ENCODE measurements at regions not wholly inside any gene's neighbourhood (a gene's known extent, or its start where the extent isn't known, plus 50 kb on each side); places are given as distances from the start of the nearest gene placed in this dataset.
"Not testable (repeated sequence)": the region's sequence is repeated elsewhere in the genome, so short reads cannot be mapped to it uniquely, and the experiment has no call there.

- DNase-seq = no peak
These were observed 223.4 kb downstream of the SEC23IP start for GRCh38 chr10:120115959-120116358.

DNA sequence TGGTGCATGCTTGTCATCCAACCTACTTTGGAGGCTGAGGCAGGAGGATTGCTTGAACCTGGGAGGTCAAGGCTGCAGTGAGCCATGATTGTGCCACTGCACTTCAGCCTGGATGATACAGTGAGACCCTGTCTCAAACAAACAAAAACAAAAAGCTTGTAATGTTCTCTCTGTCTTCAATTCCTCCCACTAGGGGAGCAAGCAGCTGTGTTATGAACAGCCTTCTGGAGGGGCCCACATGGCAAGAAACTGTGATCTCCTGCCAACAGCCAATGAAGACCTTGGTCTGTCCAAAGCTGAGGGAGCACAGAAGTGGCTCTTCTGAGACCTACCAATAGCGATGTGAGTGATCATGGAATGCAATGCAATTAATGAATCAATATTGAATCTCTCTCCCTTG, 229.2 kb downstream of the SEC23IP start:
- no peak for DNase-seq

DNA sequence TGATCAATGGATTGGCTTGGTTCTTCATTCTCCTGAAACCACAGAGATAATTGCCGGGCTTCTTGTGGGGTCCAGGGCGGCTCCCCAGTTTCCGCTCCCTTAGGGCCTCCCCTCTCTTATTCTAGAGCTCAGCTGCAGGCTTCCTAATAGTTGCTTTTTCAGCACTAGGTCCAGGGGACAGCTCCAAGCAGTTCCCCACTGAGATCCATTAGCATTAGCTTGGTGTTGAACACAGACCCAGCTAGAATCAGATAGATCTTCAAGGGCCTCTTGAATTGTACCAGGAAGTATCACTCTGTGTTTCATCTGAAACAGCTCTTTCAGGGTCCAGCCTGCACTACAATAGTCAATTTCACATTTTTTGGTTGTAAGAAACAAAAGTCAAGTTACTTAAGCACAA, 238.7 kb downstream of the SEC23IP start:
- DNase-seq = no peak

GRCh38 chr10:120132811-120133210, 240.3 kb downstream of the SEC23IP start:
- no peak for DNase-seq

GRCh38 chr10:120138689-120139088, 246.2 kb downstream of the SEC23IP start:
- DNase-seq = no peak

DNA sequence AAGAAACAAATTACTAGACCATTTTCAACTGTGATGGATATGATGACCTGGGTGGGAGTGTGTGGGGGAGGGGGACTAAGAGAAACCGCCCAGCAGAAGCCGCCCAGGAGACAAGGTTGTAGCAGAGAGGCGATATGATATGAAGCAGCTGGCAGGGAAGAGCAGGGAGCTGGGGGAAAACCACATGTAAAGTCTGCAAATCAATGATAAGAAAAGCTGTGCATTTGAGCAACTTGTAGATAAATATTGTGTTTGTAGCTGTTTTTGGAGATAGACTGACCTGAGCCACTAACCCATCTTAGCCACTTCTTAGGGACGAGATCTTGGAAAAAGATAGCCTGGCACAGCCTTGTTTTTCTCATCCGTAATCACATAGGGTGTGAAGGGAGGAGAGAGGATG, 252.6 kb downstream of the SEC23IP start:
- DNase-seq = no peak

DNA sequence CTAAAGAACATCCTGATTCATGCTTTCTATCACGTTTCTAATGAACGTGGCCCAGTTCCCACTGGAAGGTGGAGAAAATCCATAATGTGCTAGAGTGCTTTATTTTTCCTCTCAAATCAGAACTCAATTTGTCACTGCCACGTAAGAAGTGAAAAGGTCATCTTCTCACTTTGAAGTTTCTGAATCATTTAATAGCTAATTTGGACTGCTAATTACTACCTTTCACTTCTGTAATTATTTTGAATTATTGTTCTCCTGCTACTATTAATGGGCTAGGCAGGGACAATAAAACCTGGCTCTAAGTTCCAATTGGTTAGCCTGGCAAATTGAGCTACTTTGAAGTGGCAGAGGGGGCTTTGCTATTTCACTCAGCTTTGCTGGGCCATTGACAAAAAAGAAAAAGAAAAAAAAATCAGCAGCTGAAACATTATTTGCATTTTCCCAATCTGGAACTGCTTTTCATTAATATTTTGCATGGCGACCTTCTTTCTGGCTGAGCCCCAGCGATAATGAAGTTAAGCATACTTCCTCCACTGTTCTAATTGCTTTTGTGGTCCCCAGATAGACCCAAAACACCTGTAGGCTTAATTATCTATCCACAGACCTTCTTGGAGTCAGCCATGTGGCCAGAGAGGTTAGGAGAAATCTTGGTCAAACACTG, 264.2 kb downstream of the SEC23IP start:
- DNase-seq = no peak

- no peak for DNase-seq
These were observed 268.6 kb downstream of the SEC23IP start for GRCh38 chr10:120161111-120161510.

DNA sequence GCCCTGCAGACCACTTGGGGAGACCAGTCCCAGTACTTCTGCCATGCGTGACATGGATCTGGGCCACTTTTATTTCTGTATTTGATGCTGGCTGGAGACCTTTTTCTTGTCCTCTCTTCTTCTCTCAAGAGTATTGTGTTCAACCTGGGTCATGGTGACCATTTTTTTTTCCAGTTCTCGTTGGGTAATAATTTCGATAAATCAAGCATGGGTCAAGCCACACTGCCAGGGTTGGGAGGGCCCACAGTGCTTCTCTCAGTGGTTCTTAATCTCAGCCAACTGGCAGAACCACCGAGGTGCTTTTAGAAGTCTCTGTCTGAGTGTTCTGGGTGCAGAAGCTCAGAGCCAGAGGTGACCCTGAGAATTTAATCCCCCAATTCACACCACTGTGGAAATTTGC, 269.9 kb downstream of the SEC23IP start:
- no peak for DNase-seq

- DNase-seq = no peak
These were observed 279.8 kb downstream of the SEC23IP start for GRCh38 chr10:120172356-120172755.

GRCh38 chr10:120174491-120174890, 282.0 kb downstream of the SEC23IP start:
- DNase-seq = no peak

DNA sequence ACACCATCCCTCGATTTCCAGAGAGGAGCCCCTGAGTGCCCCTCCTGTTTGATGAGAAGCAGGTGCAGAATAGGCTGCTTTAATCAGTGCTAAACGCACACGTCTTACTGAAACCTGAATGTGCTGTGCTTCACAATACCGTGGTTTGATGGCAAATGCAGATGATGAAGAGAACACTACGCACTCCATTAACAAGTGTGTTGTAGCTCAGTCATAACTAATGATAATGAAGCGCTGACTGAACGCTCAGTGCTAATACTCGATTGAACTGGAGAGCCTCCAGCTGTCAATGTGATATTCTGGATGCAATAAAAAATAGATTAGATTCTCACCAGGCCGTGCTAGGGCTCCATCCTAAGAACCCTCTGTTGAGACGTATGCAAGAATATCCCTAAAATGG, 279.7 kb upstream of the PLPP4 start:
- DNase-seq = no peak

DNA sequence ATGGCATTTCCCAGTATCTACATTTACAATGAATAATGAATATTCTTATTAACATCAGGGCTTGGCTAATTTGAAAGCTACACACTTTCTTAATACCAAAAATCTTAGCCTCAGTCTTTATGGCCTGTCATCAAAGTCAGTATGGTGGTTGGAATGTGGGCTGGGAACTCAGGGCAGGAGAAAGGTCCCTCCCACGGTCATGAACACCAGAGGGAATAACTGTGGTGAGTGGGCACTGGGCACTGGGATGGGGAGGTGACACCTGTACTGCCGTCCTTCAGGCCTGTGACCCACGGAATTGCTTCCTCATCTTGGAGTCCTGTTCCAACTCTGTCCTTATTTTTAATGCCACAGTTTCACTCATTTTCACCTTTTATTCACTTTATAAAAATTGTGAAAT, 276.9 kb upstream of the PLPP4 start:
- no peak for DNase-seq

- no peak for DNase-seq
These were observed 275.9 kb upstream of the PLPP4 start for GRCh38 chr10:120181154-120181553.

- DNase-seq = no peak
These were observed 274.6 kb upstream of the PLPP4 start for GRCh38 chr10:120182431-120182830.

DNA sequence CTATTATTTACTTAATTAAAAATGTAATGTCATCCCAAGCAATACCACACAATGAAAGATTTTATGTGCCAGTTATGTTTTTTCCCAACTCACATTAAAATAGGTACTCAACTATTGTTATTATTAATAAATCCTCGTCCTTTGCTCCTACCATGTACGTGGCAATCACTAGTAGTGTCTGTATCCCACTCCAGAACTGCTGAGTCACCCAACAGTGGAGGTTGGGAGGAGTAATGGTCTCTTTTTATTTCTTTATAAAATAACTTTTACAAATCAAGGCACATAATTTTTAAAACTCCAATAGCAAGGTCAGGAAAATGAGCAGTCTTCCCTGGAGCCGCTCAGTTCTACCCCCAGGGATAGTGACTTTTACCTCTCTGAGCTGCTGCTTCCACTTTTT, 273.5 kb upstream of the PLPP4 start:
- DNase-seq = no peak

GRCh38 chr10:120184547-120185337, 272.3 kb upstream of the PLPP4 start:
- no peak for DNase-seq

DNA sequence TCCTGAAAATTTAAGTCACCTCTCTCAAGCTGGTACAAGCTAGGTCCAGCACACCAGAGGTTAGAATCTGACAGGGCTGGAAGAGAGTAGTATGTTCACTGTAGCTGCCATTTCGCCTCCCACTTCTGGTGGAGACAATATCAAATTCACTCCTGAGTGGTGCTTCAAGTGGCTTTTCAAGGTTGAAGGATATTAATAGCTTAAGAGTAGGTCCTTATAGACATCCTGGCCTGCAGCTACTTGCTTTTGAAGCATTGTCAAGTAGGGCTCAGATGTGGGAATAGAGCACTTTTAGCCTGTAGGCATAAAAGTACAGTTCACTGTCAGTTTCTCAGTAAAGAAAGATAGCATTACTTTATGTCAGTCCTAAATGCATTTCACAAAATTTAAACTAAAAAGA, 270.5 kb upstream of the PLPP4 start:
- no peak for DNase-seq

DNA sequence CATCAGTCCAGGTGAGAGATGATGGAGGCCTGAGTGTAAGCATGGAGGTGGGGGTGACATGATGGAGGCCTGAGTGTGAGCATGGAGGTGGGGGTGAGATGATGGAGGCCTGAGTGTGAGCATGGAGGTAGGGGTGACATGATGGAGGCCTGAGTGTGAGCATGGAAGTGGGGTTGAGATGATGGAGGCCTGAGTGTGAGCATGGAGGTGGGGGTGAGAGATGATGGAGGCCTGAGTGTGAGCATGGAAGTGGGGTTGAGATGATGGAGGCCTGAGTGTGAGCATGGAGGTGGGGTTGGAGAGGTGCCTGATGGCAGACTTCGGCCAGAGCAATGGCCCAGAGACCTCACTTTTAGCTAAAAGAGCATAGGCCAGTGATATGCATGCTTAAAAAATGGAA, 269.9 kb upstream of the PLPP4 start:
- DNase-seq = not testable (repeated sequence)

- no peak for DNase-seq
These were observed 268.1 kb upstream of the PLPP4 start for GRCh38 chr10:120188950-120189349.

DNA sequence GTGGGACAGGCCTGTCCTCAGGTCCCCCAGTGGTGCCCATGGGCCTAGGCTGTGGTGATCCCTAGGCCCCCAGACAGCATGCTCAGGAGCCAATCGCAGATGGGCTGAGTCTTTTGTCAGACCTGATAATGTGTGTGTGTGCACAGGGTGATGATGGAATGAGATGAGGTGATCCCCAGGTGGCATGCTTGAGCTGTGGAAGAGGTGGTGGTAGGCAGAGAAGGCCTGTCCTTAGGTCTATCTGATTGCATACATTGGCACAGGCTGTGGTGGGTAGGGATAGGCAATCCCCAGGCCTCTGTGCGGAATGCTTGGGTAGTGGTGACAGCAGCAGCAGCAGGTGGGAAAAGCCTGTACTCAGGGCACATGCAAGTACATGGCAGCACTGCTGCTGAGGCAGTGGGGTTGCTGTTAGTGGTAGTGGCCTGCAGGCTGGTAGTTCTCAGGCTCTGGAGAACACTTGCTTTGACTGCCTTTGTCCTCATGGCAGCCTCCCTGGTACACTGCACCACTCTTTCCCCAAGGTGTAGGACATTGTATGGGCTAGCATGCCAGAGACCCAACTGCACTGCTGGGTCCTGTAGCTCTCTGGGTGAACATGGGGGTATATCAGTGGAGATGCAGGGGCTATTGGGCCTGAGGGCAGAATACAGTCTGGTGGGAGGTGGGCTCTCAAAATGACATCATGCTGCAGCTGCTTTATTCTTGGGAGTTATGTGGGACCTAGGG, 260.9 kb upstream of the PLPP4 start:
- DNase-seq = no peak

- DNase-seq = no peak
These were observed 252.2 kb upstream of the PLPP4 start for GRCh38 chr10:120204877-120205276.

DNA sequence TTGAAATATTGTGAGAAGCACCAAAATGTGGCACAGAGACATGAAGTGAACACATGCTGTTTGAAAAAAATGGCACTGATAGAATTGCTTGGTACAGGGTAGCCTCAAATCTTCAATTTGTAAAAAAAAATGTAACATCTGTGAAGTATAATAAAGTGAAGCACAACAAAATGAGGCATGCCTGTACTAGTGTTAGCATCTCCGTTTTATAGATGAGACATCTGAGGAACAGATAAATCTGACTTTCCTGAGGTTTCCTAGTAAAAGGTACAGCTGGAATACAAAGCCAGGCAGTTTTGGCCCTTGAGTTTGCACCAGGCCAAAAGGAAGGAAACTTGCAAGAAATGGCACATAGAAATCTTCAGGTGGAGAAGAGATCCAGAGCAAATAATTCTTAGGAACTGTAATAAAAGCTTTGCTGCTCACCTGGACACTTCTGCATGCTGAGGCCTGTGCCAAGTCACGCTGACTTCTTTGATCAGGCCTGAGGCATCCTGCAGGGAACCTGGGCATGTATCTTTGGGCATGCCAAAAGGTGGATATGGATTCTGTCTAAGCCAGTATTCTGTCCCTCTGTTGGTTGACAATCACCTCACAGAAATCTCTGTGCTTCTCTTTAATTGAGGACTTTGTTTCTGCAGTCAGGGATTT, 251.5 kb upstream of the PLPP4 start:
- DNase-seq = no peak

GRCh38 chr10:120208488-120208887, 248.5 kb upstream of the PLPP4 start:
- no peak for DNase-seq
